Sigmoid colon (tissue), 4 donors: ENCODE measurements at regions not wholly inside any gene's neighbourhood (a gene's known extent, or its start where the extent isn't known, plus 50 kb on each side); places are given as distances from the start of the nearest gene placed in this dataset.
"Not testable (repeated sequence)": the region's sequence is repeated elsewhere in the genome, so short reads cannot be mapped to it uniquely, and the experiment has no call there.

Experiments
- EP300 ChIP-seq, 4 donors: sonication (generic); formaldehyde crosslinking; IDR thresholded peaks; one replicate each; pipeline ENCODE4 v1.6.1; 2017; ENCODE audit warnings: antibody characterized with exemption in 4 of 4
- POLR2A ChIP-seq, 2 donors: fragments of 450-650 bp; IDR thresholded peaks; one replicate each; pipeline ENCODE4 v1.6.1; 2016; ENCODE audit warnings: antibody characterized with exemption in 2 of 2, mild to moderate bottlenecking in 2 of 2, moderate library complexity in 2 of 2
- POLR2AphosphoS5 ChIP-seq, 4 donors: sonication (generic); formaldehyde crosslinking; IDR thresholded peaks; one replicate each; pipeline ENCODE4 v1.6.1; 2017; ENCODE audit warnings: antibody characterized with exemption in 4 of 4
- TF ChIP-seq, protein P1 (sequence below), 4 experiments: fragments of 450-650 bp in 3 of 4; fragments of 200-600 bp in 1 of 4; IDR thresholded peaks; one replicate each; pipeline ENCODE4 v1.5.1; 2016 to 2019; ENCODE audit warnings: antibody characterized with exemption in 4 of 4, mild to moderate bottlenecking in 3 of 4, moderate library complexity in 2 of 4

DNA sequence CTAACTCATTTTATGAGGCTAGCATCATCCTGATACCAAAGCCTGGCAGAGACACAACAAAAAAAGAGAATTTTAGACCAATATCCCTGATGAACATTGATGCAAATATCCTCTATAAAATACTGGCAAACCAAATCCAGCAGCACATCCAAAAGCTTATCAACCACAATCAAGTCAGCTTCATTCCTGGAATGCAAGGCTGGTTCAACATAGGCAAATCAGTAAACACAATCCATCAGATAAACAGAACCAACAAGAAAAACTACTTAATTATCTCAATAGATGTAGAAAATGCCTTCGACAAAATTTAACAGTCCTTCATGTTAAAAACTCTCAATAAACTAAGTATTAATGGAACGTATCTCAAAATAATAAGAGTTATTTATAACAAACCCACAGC is 433.3 kb downstream of the TFEC start:
- TF ChIP-seq, protein P1, sequence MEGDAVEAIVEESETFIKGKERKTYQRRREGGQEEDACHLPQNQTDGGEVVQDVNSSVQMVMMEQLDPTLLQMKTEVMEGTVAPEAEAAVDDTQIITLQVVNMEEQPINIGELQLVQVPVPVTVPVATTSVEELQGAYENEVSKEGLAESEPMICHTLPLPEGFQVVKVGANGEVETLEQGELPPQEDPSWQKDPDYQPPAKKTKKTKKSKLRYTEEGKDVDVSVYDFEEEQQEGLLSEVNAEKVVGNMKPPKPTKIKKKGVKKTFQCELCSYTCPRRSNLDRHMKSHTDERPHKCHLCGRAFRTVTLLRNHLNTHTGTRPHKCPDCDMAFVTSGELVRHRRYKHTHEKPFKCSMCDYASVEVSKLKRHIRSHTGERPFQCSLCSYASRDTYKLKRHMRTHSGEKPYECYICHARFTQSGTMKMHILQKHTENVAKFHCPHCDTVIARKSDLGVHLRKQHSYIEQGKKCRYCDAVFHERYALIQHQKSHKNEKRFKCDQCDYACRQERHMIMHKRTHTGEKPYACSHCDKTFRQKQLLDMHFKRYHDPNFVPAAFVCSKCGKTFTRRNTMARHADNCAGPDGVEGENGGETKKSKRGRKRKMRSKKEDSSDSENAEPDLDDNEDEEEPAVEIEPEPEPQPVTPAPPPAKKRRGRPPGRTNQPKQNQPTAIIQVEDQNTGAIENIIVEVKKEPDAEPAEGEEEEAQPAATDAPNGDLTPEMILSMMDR (IDR thresholded peaks at IDR 0.05), result not testable (repeated sequence)
- not testable (repeated sequence) for TF ChIP-seq EP300, POLR2A, POLR2AphosphoS5 (IDR thresholded peaks at IDR 0.05)
